GM23338 (cell line): ENCODE measurements at regions not wholly inside any gene's neighbourhood (a gene's known extent, or its start where the extent isn't known, plus 50 kb on each side); places are given as distances from the start of the nearest gene placed in this dataset.

Source experiments
- ATAC-seq: fragments of 200-7000 bp; cut with Tn5 transposase; 3 replicates; pipeline ENCODE4 v1.9.1; 2020
- DNase-seq: peaks from one replicate; pipeline ENCODE4 v3.0.0-alpha.2; 2015; ENCODE audit warnings: low spot score
- H2AFZ ChIP-seq: fragments of 200-600 bp; sonication (generic); 2 replicates; pipeline ENCODE4 v1.8.0; 2016; ENCODE audit warnings: antibody characterized with exemption, mild to moderate bottlenecking, moderate library complexity
- H3F3A ChIP-seq: fragments of 200-600 bp; sonication (generic); replicated peaks from 2 replicates; pipeline ENCODE4 v1.8.0; 2017; ENCODE audit warnings: antibody characterized with exemption, mixed run types, low read depth
- H3K27ac ChIP-seq: fragments of 200-600 bp; sonication (generic); 2 replicates; pipeline ENCODE4 v1.6.1; 2016; ENCODE audit warnings: low read depth
- H3K27me3 ChIP-seq: fragments of 200-600 bp; sonication (generic); 2 replicates; pipeline ENCODE4 v1.8.0; 2016; ENCODE audit warnings: mild to moderate bottlenecking, mixed run types, moderate library complexity; ENCODE audit not compliant: insufficient read depth
- H3K36me3 ChIP-seq: fragments of 200-600 bp; sonication (generic); 2 replicates; pipeline ENCODE4 v1.8.0; 2016; ENCODE audit warnings: mild to moderate bottlenecking; ENCODE audit not compliant: insufficient read depth
- H3K4me1 ChIP-seq: fragments of 200-600 bp; sonication (generic); 2 replicates; pipeline ENCODE4 v1.8.0; 2016; ENCODE audit warnings: mild to moderate bottlenecking, moderate library complexity; ENCODE audit not compliant: insufficient read depth
- H3K4me2 ChIP-seq: fragments of 200-600 bp; sonication (generic); 2 replicates; pipeline ENCODE4 v1.7.1; 2017; ENCODE audit warnings: mixed run types
- H3K4me3 ChIP-seq: fragments of 200-600 bp; sonication (generic); 2 replicates; pipeline ENCODE4 v1.6.1; 2016; ENCODE audit warnings: mixed run types
- H3K79me2 ChIP-seq: fragments of 200-600 bp; sonication (generic); replicated peaks from 2 replicates; pipeline ENCODE4 v1.8.0; 2017; ENCODE audit warnings: mild to moderate bottlenecking; ENCODE audit not compliant: insufficient read depth
- H3K9me2 ChIP-seq: fragments of 200-600 bp; sonication (generic); 2 replicates; pipeline ENCODE4 v1.8.0; 2017; ENCODE audit not compliant: insufficient read depth
- H4K20me1 ChIP-seq: fragments of 200-600 bp; sonication (generic); replicated peaks from 2 replicates; pipeline ENCODE4 v1.8.0; 2017; ENCODE audit warnings: mild to moderate bottlenecking; ENCODE audit not compliant: insufficient read depth
- H3K27ac Mint-ChIP-seq: 2 replicates; pipeline ENCODE4 v1.8.0; 2020; ENCODE audit warnings: inconsistent platforms, mild to moderate bottlenecking, moderate library complexity, mixed read lengths
- H3K27me3 Mint-ChIP-seq: 3 replicates; pipeline ENCODE4 v1.8.0; 2022; ENCODE audit warnings: low read depth, mild to moderate bottlenecking, moderate library complexity, mixed read lengths, inconsistent platforms; ENCODE audit not compliant: insufficient read depth, poor library complexity
- H3K36me3 Mint-ChIP-seq: 3 replicates; pipeline ENCODE4 v1.8.0; 2021; ENCODE audit warnings: low read depth, mild to moderate bottlenecking, inconsistent platforms, moderate library complexity, mixed read lengths
- H3K4me1 Mint-ChIP-seq: 3 replicates; pipeline ENCODE4 v1.8.0; 2020; ENCODE audit warnings: mild to moderate bottlenecking, inconsistent platforms, mixed read lengths
- H3K4me3 Mint-ChIP-seq: 3 replicates; pipeline ENCODE4 v1.8.0; 2021; ENCODE audit warnings: moderate library complexity, mild to moderate bottlenecking, inconsistent platforms, mixed read lengths
- H3K9me3 Mint-ChIP-seq: 3 replicates; pipeline ENCODE4 v1.8.0; 2020; ENCODE audit warnings: moderate library complexity, mild to moderate bottlenecking, inconsistent platforms, mixed read lengths
- ETS1 ChIP-seq: IDR thresholded peaks from 2 replicates; pipeline ENCODE4 v1.6.1; 2016; ENCODE audit warnings: antibody characterized with exemption
- EZH2 ChIP-seq: fragments of 200-600 bp; sonication (generic); IDR thresholded peaks from one replicate; pipeline ENCODE4 v1.8.0; 2017; ENCODE audit warnings: antibody characterized with exemption, mild to moderate bottlenecking, low read depth; ENCODE audit not compliant: unreplicated experiment
- EZH2phosphoT487 ChIP-seq: fragments of 200-600 bp; sonication (generic); IDR thresholded peaks from one replicate; pipeline ENCODE4 v1.8.1; 2018; ENCODE audit warnings: antibody characterized with exemption; ENCODE audit not compliant: unreplicated experiment
- JUNB ChIP-seq: IDR thresholded peaks from one replicate; pipeline ENCODE4 v1.6.1; 2016; ENCODE audit warnings: antibody characterized with exemption; ENCODE audit not compliant: unreplicated experiment
- NANOG ChIP-seq: IDR thresholded peaks from 2 replicates; pipeline ENCODE4 v1.6.1; 2016; ENCODE audit warnings: antibody characterized with exemption, borderline replicate concordance
- POLR2AphosphoS5 ChIP-seq: IDR thresholded peaks from 2 replicates; pipeline ENCODE4 v1.6.1; 2016; ENCODE audit warnings: antibody characterized with exemption, low read depth
- TF ChIP-seq, protein P1 (sequence below): IDR thresholded peaks from one replicate; pipeline ENCODE4 v1.6.1; 2018; ENCODE audit warnings: antibody characterized with exemption; ENCODE audit not compliant: unreplicated experiment
- TF ChIP-seq, protein P2 (sequence below): fragments of 250-450 bp; sonication (Bioruptor Pico); IDR thresholded peaks from 2 replicates; pipeline ENCODE4 v1.5.0; 2020; ENCODE audit warnings: mild to moderate bottlenecking, moderate library complexity
- TF ChIP-seq, protein P3 (sequence below), 2 experiments: fragments of 200-600 bp in 1 of 2; sonication (generic) in 1 of 2; conservative IDR thresholded peaks; 2 replicates each; pipeline versions ENCODE4 v1.5.1 to v1.6.1; 2016 to 2017; ENCODE audit warnings: antibody characterized with exemption in 2 of 2, low read depth in 2 of 2, mild to moderate bottlenecking in 2 of 2, moderate library complexity in 1 of 2

DNA sequence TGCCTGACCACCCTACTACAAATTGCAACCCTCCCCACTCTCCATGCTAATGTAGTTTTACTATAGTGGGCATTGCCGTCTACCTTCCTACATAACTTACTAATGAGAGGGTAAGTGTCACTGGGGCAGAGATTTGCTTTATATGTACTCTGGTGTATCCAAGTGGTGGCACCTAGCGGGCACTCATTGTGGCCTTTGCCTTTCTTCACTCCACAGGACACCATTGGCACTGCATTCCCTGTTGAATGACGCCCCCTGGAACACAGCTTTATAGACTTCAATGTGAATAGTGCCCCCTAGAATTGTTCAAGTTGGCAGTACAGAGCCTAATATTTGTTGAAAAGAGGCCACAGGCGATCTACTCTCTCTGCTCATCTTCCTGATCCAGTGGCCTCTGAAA, 215.8 kb downstream of the MID1IP1 start:
- Mint-ChIP-seq H3K27me3 (no peaks in the 10 kb centered on the region), H3K4me1 (peaks cover 7% of the 10 kb centered on the region), H3K9me3 (no peaks in the 10 kb centered on the region), H3K4me3 (no peak overlapping the region), H3K27ac (no peak overlapping the region), H3K36me3 (no peaks in the 10 kb centered on the region)
- Histone ChIP-seq H3K27ac (no peak overlapping the region), H3K4me1 (no peaks in the 10 kb centered on the region), H3K9me2 (0 out of 2 replicates have a peak, but pooled peaks cover 3% of the 10 kb centered on the region), H3K4me2 (no peak overlapping the region), H3F3A (no peaks in the 10 kb centered on the region), H4K20me1 (no peaks in the 10 kb centered on the region), H3K4me3 (no peak overlapping the region), H3K79me2 (no peaks in the 10 kb centered on the region), H3K27me3 (no peaks in the 10 kb centered on the region), H3K36me3 (no peaks in the 10 kb centered on the region), H2AFZ (no peak overlapping the region)
- TF ChIP-seq, protein P1, sequence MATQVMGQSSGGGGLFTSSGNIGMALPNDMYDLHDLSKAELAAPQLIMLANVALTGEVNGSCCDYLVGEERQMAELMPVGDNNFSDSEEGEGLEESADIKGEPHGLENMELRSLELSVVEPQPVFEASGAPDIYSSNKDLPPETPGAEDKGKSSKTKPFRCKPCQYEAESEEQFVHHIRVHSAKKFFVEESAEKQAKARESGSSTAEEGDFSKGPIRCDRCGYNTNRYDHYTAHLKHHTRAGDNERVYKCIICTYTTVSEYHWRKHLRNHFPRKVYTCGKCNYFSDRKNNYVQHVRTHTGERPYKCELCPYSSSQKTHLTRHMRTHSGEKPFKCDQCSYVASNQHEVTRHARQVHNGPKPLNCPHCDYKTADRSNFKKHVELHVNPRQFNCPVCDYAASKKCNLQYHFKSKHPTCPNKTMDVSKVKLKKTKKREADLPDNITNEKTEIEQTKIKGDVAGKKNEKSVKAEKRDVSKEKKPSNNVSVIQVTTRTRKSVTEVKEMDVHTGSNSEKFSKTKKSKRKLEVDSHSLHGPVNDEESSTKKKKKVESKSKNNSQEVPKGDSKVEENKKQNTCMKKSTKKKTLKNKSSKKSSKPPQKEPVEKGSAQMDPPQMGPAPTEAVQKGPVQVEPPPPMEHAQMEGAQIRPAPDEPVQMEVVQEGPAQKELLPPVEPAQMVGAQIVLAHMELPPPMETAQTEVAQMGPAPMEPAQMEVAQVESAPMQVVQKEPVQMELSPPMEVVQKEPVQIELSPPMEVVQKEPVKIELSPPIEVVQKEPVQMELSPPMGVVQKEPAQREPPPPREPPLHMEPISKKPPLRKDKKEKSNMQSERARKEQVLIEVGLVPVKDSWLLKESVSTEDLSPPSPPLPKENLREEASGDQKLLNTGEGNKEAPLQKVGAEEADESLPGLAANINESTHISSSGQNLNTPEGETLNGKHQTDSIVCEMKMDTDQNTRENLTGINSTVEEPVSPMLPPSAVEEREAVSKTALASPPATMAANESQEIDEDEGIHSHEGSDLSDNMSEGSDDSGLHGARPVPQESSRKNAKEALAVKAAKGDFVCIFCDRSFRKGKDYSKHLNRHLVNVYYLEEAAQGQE = no peak
- TF ChIP-seq NANOG = no peak
- TF ChIP-seq POLR2AphosphoS5 = no peak
- TF ChIP-seq JUNB = no peak
- TF ChIP-seq, protein P2, sequence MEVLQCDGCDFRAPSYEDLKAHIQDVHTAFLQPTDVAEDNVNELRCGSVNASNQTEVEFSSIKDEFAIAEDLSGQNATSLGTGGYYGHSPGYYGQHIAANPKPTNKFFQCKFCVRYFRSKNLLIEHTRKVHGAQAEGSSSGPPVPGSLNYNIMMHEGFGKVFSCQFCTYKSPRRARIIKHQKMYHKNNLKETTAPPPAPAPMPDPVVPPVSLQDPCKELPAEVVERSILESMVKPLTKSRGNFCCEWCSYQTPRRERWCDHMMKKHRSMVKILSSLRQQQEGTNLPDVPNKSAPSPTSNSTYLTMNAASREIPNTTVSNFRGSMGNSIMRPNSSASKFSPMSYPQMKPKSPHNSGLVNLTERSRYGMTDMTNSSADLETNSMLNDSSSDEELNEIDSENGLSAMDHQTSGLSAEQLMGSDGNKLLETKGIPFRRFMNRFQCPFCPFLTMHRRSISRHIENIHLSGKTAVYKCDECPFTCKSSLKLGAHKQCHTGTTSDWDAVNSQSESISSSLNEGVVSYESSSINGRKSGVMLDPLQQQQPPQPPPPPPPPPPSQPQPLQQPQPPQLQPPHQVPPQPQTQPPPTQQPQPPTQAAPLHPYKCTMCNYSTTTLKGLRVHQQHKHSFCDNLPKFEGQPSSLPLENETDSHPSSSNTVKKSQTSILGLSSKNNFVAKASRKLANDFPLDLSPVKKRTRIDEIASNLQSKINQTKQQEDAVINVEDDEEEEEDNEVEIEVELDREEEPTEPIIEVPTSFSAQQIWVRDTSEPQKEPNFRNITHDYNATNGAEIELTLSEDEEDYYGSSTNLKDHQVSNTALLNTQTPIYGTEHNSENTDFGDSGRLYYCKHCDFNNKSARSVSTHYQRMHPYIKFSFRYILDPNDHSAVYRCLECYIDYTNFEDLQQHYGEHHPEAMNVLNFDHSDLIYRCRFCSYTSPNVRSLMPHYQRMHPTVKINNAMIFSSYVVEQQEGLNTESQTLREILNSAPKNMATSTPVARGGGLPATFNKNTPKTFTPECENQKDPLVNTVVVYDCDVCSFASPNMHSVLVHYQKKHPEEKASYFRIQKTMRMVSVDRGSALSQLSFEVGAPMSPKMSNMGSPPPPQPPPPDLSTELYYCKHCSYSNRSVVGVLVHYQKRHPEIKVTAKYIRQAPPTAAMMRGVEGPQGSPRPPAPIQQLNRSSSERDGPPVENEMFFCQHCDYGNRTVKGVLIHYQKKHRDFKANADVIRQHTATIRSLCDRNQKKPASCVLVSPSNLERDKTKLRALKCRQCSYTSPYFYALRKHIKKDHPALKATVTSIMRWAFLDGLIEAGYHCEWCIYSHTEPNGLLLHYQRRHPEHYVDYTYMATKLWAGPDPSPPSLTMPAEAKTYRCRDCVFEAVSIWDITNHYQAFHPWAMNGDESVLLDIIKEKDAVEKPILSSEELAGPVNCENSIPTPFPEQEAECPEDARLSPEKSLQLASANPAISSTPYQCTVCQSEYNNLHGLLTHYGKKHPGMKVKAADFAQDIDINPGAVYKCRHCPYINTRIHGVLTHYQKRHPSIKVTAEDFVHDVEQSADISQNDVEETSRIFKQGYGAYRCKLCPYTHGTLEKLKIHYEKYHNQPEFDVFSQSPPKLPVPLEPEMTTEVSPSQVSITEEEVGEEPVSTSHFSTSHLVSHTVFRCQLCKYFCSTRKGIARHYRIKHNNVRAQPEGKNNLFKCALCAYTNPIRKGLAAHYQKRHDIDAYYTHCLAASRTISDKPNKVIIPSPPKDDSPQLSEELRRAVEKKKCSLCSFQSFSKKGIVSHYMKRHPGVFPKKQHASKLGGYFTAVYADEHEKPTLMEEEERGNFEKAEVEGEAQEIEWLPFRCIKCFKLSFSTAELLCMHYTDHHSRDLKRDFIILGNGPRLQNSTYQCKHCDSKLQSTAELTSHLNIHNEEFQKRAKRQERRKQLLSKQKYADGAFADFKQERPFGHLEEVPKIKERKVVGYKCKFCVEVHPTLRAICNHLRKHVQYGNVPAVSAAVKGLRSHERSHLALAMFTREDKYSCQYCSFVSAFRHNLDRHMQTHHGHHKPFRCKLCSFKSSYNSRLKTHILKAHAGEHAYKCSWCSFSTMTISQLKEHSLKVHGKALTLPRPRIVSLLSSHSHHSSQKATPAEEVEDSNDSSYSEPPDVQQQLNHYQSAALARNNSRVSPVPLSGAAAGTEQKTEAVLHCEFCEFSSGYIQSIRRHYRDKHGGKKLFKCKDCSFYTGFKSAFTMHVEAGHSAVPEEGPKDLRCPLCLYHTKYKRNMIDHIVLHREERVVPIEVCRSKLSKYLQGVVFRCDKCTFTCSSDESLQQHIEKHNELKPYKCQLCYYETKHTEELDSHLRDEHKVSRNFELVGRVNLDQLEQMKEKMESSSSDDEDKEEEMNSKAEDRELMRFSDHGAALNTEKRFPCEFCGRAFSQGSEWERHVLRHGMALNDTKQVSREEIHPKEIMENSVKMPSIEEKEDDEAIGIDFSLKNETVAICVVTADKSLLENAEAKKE (CRISPR knock-in tag) = no peak
- no peak for TF ChIP-seq ETS1
- no peak for TF ChIP-seq EZH2phosphoT487
- TF ChIP-seq EZH2 = no peak
- TF ChIP-seq, protein P3, sequence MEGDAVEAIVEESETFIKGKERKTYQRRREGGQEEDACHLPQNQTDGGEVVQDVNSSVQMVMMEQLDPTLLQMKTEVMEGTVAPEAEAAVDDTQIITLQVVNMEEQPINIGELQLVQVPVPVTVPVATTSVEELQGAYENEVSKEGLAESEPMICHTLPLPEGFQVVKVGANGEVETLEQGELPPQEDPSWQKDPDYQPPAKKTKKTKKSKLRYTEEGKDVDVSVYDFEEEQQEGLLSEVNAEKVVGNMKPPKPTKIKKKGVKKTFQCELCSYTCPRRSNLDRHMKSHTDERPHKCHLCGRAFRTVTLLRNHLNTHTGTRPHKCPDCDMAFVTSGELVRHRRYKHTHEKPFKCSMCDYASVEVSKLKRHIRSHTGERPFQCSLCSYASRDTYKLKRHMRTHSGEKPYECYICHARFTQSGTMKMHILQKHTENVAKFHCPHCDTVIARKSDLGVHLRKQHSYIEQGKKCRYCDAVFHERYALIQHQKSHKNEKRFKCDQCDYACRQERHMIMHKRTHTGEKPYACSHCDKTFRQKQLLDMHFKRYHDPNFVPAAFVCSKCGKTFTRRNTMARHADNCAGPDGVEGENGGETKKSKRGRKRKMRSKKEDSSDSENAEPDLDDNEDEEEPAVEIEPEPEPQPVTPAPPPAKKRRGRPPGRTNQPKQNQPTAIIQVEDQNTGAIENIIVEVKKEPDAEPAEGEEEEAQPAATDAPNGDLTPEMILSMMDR (conservative IDR thresholded peaks at IDR 0.05; ENCODE audit: low read depth in 2 of 2) = 0 out of 4 replicates have a peak, but pooled peaks of 1 of the 2 experiments have one; percentile 12
- ATAC-seq = no peak
- DNase-seq = no peak
